ENCODE measurements at regions not wholly inside any gene's neighbourhood (a gene's known extent, or its start where the extent isn't known, plus 50 kb on each side); places are given as distances from the start of the nearest gene placed in this dataset.

GRCh38 chr1:162970021-162970420, 99.1 kb upstream of the RGS4 start:
- no peak for TF ChIP-seq CTCF (IDR thresholded peaks at IDR 0.05; ENCODE audit: low read depth, low read length)
- no peak for DNase-seq (ENCODE audit: extremely low read depth, low read depth)

- no peak for TF ChIP-seq CTCF (IDR thresholded peaks at IDR 0.05; ENCODE audit: low read depth, low read length)
- no peak for DNase-seq (ENCODE audit: extremely low read depth, low read depth)
Measured at GRCh38 chr1:162966613-162967012, 102.5 kb upstream of the RGS4 start.

GRCh38 chr1:162964901-162965300, 103.9 kb upstream of the CCDC190 start:
- no peak for TF ChIP-seq CTCF (IDR thresholded peaks at IDR 0.05; ENCODE audit: low read depth, low read length)
- no peak for DNase-seq (ENCODE audit: extremely low read depth, low read depth)

GRCh38 chr1:162956922-162957321, 95.9 kb upstream of the CCDC190 start:
- DNase-seq (ENCODE audit: extremely low read depth, low read depth), result no peak

GRCh38 chr1:162954824-162955223, 93.8 kb upstream of the CCDC190 start:
- TF ChIP-seq CTCF (IDR thresholded peaks at IDR 0.05; ENCODE audit: low read depth, low read length), result no peak
- DNase-seq (ENCODE audit: extremely low read depth, low read depth), result no peak

More at GRCh38 chr1:162956922-162957321, 95.9 kb upstream of the CCDC190 start:
- TF ChIP-seq CTCF (IDR thresholded peaks at IDR 0.05; ENCODE audit: low read depth, low read length), result no peak

GRCh38 chr1:162952956-162953355, 92.0 kb upstream of the CCDC190 start:
- DNase-seq (ENCODE audit: extremely low read depth, low read depth), result no peak
- TF ChIP-seq CTCF (IDR thresholded peaks at IDR 0.05; ENCODE audit: low read depth, low read length), result no peak

GRCh38 chr1:162951553-162952315, 90.8 kb upstream of the CCDC190 start:
- no peak for DNase-seq (ENCODE audit: extremely low read depth, low read depth)
- no peak for TF ChIP-seq CTCF (IDR thresholded peaks at IDR 0.05; ENCODE audit: low read depth, low read length)

All from AG09319 (cell line).